Stomach (tissue), 8 donors: ENCODE measurements at regions not wholly inside any gene's neighbourhood (a gene's known extent, or its start where the extent isn't known, plus 50 kb on each side); places are given as distances from the start of the nearest gene placed in this dataset.

ENCODE experiments used
- DNase-seq, 2 donors: peaks; one replicate each; pipeline versions ENCODE4 v3.0.0 to v3.0.0-alpha.2; 2013 to 2019
- H3K27ac ChIP-seq, 5 donors: fragments of 200-600 bp in 4 of 5; sonication (generic) in 4 of 5; one replicate each; pipeline ENCODE4 v1.5.1; 2013 to 2019; ENCODE audit warnings: mild to moderate bottlenecking in 1 of 5, moderate library complexity in 1 of 5
- H3K27me3 ChIP-seq, 3 donors: fragments of 200-600 bp; sonication (generic); one replicate each; pipeline ENCODE4 v1.5.1; 2017 to 2019; ENCODE audit warnings: mixed run types in 1 of 3
- H3K36me3 ChIP-seq, 4 donors: fragments of 200-600 bp; sonication (generic); 1 replicate in 3 of 4; 2 replicates in 1 of 4; pipeline ENCODE4 v1.5.1; 2016 to 2019
- H3K4me1 ChIP-seq, 4 donors: fragments of 200-600 bp; sonication (generic); one replicate each; pipeline ENCODE4 v1.5.1; 2016 to 2019
- H3K4me3 ChIP-seq, 4 donors: fragments of 200-600 bp; sonication (generic) in 3 of 4; one replicate each; pipeline ENCODE4 v1.5.1; 2016 to 2019; ENCODE audit warnings: mild to moderate bottlenecking in 1 of 4
- H3K9me3 ChIP-seq, 4 donors: fragments of 200-600 bp; sonication (generic); one replicate each; pipeline ENCODE4 v1.5.1; 2016 to 2019
- CTCF ChIP-seq, 7 experiments: fragments of 450-650 bp in 4 of 7; fragments of 200-600 bp in 3 of 7; sonication (generic) in 3 of 7; IDR thresholded peaks; one replicate each; pipeline ENCODE4 v1.5.1; 2016 to 2019; ENCODE audit warnings: antibody characterized with exemption in 7 of 7, control low read depth in 2 of 7, mild to moderate bottlenecking in 1 of 7
- EP300 ChIP-seq: sonication (generic); formaldehyde crosslinking; IDR thresholded peaks from one replicate; pipeline ENCODE4 v1.6.1; 2017; ENCODE audit warnings: antibody characterized with exemption
- POLR2A ChIP-seq, 4 donors: fragments of 450-650 bp; IDR thresholded peaks; one replicate each; pipeline ENCODE4 v1.6.1; 2016; ENCODE audit warnings: antibody characterized with exemption in 4 of 4, control low read depth in 2 of 4, mild to moderate bottlenecking in 1 of 4, moderate library complexity in 1 of 4
- POLR2AphosphoS5 ChIP-seq, 3 donors: sonication (generic); formaldehyde crosslinking; IDR thresholded peaks; one replicate each; pipeline ENCODE4 v1.6.1; 2016; ENCODE audit warnings: antibody characterized with exemption in 3 of 3
- WGBS, 5 donors: extraction: QIAGEN DNeasy Blood & Tissue Kit in 3 of 5; methylation state at CpG; one replicate each; pipeline versions ENCODE4 v1.1.5 to v1.1.7; 2013 to 2018; 5-methylcytosine and 5-hydroxymethylcytosine counted together
- intact Hi-C: fragments of 100-400 bp; cut with DNase I; formaldehyde crosslinking; loops from one replicate; pipeline ENCODE4 v1.15.1; 2023; ENCODE audit warnings: low total_unique reads
- donor health status: healthy with polysubstance abuse.
- donor health status: Bipolar disorder and iron deficiency.
- donor health status: healthy.

- intact Hi-C loops: no loop called here
- Histone ChIP-seq H3K9me3 (no peaks in the 10 kb centered on the region), H3K4me1 (no peaks in the 10 kb centered on the region), H3K27me3 (no peaks in the 10 kb centered on the region), H3K4me3 (no peak overlapping the region), H3K27ac (no peak overlapping the region), H3K36me3 (no peaks in the 10 kb centered on the region)
- TF ChIP-seq POLR2A (IDR thresholded peaks at IDR 0.05) (no peak), POLR2AphosphoS5 (IDR thresholded peaks at IDR 0.05) (no peak), EP300 (no peak), CTCF (IDR thresholded peaks at IDR 0.05) (no peak)
- WGBS, 5 donors: 80 to 88% (median 83%) methylated on average over 10 of the region's 10 CpGs
- DNase-seq: no peak
Measured at GRCh38 chr21:35489389-35489980, 440.4 kb upstream of the RUNX1 start.

DNA sequence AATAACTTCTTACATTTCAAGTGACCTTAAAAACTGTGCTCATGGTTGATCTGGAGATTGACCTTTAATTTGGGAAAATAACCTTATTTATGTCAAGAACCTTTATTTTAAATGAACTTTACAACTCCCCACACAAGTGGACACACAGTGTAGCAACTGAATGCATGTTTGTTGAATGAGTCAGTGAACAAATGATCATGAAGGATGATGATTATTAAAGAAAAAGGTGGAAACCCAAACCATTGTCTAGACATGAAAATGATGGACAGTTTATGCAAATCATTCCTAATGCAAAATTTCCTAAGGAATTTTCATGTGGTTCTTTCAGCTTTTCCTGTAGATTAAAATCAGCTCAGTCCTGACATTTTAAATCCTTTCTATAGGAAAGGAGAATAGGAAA is 439.8 kb upstream of the RUNX1 start:
- no peak overlapping the region for H3K4me3 ChIP-seq
- no peaks in the 10 kb centered on the region for H3K9me3 ChIP-seq
- TF ChIP-seq POLR2AphosphoS5 (IDR thresholded peaks at IDR 0.05) (no peak), EP300 (no peak), POLR2A (IDR thresholded peaks at IDR 0.05) (no peak), CTCF (IDR thresholded peaks at IDR 0.05) (no peak)
- intact Hi-C loops: no loop called here
- H3K4me1 ChIP-seq: no peaks in the 10 kb centered on the region
- H3K27me3 ChIP-seq: no peaks in the 10 kb centered on the region
- DNase-seq: no peak
- H3K36me3 ChIP-seq: no peaks in the 10 kb centered on the region
- H3K27ac ChIP-seq: no peak overlapping the region

GRCh38 chr21:35485364-35485763 is 436.3 kb upstream of the RUNX1 start:
- Histone ChIP-seq H3K4me3 (no peak overlapping the region), H3K27me3 (no peaks in the 10 kb centered on the region), H3K36me3 (no peaks in the 10 kb centered on the region), H3K27ac (no peak overlapping the region), H3K4me1 (no peaks in the 10 kb centered on the region), H3K9me3 (no peaks in the 10 kb centered on the region)
- intact Hi-C loops: no loop called here
- 78 to 96% (median 89%) methylated on average over 2 of the region's 2 CpGs for WGBS, 5 donors
- TF ChIP-seq CTCF (IDR thresholded peaks at IDR 0.05): no peak
- no peak for TF ChIP-seq EP300
- no peak for DNase-seq

GRCh38 chr21:35484851-35485250 is 435.7 kb upstream of the RUNX1 start:
- Histone ChIP-seq H3K27ac (no peak overlapping the region), H3K4me3 (no peak overlapping the region), H3K9me3 (no peaks in the 10 kb centered on the region), H3K27me3 (no peaks in the 10 kb centered on the region), H3K36me3 (no peaks in the 10 kb centered on the region), H3K4me1 (no peaks in the 10 kb centered on the region)
- intact Hi-C loops: no loop called here
- DNase-seq: no peak
- 61 to 84% (median 78%) methylated on average over 2 of the region's 2 CpGs for WGBS, 5 donors
- TF ChIP-seq EP300 (no peak), POLR2AphosphoS5 (IDR thresholded peaks at IDR 0.05) (no peak), CTCF (IDR thresholded peaks at IDR 0.05) (no peak), POLR2A (IDR thresholded peaks at IDR 0.05) (no peak)
